Peyer's patch (tissue), 4 donors: ENCODE measurements at regions not wholly inside any gene's neighbourhood (a gene's known extent, or its start where the extent isn't known, plus 50 kb on each side); places are given as distances from the start of the nearest gene placed in this dataset.

ENCODE experiments used
- DNase-seq, 3 donors: peaks; one replicate each; pipeline ENCODE4 v3.0.0-alpha.2; 2017 to 2019
- H3K27ac ChIP-seq, 4 donors: fragments of 200-600 bp; sonication (generic); one replicate each; pipeline ENCODE4 v1.5.1; 2016 to 2019
- H3K27me3 ChIP-seq, 2 donors: fragments of 200-600 bp; sonication (generic); one replicate each; pipeline ENCODE4 v1.5.1; 2019
- H3K36me3 ChIP-seq, 3 donors: fragments of 200-600 bp; sonication (generic); one replicate each; pipeline ENCODE4 v1.5.1; 2016 to 2019
- H3K4me1 ChIP-seq, 4 donors: fragments of 200-600 bp; sonication (generic); one replicate each; pipeline ENCODE4 v1.5.1; 2016 to 2019
- H3K4me3 ChIP-seq, 4 donors: fragments of 200-600 bp; sonication (generic); 1 replicate in 3 of 4; 2 replicates in 1 of 4; pipeline ENCODE4 v1.5.1; 2016 to 2019; ENCODE audit warnings: mild to moderate bottlenecking in 1 of 4
- H3K9me3 ChIP-seq, 4 donors: fragments of 200-600 bp; sonication (generic); one replicate each; pipeline ENCODE4 v1.5.1; 2016 to 2019; ENCODE audit warnings: mild to moderate bottlenecking in 1 of 4
- CTCF ChIP-seq, 6 experiments: fragments of 450-650 bp in 4 of 6; fragments of 200-600 bp in 2 of 6; sonication (generic) in 1 of 6; IDR thresholded peaks; one replicate each; pipeline ENCODE4 v1.5.1; 2017 to 2019; ENCODE audit warnings: antibody characterized with exemption in 6 of 6, mild to moderate bottlenecking in 3 of 6, moderate library complexity in 1 of 6
- POLR2A ChIP-seq, 2 donors: fragments of 450-650 bp; IDR thresholded peaks; one replicate each; pipeline ENCODE4 v1.5.1; 2017; ENCODE audit warnings: antibody characterized with exemption in 2 of 2, mild to moderate bottlenecking in 2 of 2, moderate library complexity in 2 of 2

GRCh38 chr1:189538271-189538670 is 939.4 kb downstream of the BRINP3 start:
- no peaks in the 10 kb centered on the region for H3K27me3 ChIP-seq
- H3K36me3 ChIP-seq, result no peaks in the 10 kb centered on the region
- no peaks in the 10 kb centered on the region for H3K4me1 ChIP-seq
- no peak for TF ChIP-seq POLR2A (IDR thresholded peaks at IDR 0.05)
- TF ChIP-seq CTCF (IDR thresholded peaks at IDR 0.05), result no peak
- no peak overlapping the region for H3K27ac ChIP-seq
- no peaks in the 10 kb centered on the region for H3K9me3 ChIP-seq
- no peak overlapping the region for H3K4me3 ChIP-seq
- no peak for DNase-seq

- Histone ChIP-seq H3K36me3 (no peaks in the 10 kb centered on the region), H3K4me1 (no peaks in the 10 kb centered on the region), H3K9me3 (no peaks in the 10 kb centered on the region), H3K4me3 (no peak overlapping the region), H3K27me3 (no peaks in the 10 kb centered on the region), H3K27ac (no peak overlapping the region)
- no peak for TF ChIP-seq CTCF (IDR thresholded peaks at IDR 0.05)
- no peak for TF ChIP-seq POLR2A (IDR thresholded peaks at IDR 0.05)
- DNase-seq, result no peak
Observed at GRCh38 chr1:189550498-189550897, 927.2 kb downstream of the BRINP3 start.

- no peak for TF ChIP-seq POLR2A (IDR thresholded peaks at IDR 0.05)
- no peak for TF ChIP-seq CTCF (IDR thresholded peaks at IDR 0.05)
- H3K27me3 ChIP-seq, result no peaks in the 10 kb centered on the region
- H3K36me3 ChIP-seq, result no peaks in the 10 kb centered on the region
- H3K9me3 ChIP-seq, result no peaks in the 10 kb centered on the region
- H3K27ac ChIP-seq, result no peak overlapping the region
- no peak for DNase-seq
- H3K4me3 ChIP-seq, result no peak overlapping the region
- no peaks in the 10 kb centered on the region for H3K4me1 ChIP-seq
Observed at GRCh38 chr1:189563784-189564183, 913.9 kb downstream of the BRINP3 start.

DNA sequence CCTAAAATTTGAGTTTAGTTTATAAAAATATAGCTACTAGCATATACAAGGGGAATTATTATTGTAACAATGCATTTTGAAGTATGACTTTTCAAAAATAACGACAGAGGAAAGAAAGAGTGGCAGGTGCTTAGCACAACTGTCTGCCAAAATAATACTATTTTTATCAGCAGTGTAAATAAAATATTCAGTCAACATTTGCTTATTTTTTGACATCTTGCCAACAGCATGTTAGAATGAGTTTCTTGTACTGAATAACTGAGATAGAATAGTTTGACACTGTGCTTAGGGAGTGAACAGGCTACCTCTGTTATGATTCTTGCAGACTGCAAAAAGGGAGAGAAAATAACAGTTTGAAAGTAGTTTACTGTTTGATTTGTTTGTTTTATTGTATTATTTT is 909.8 kb downstream of the BRINP3 start:
- no peak overlapping the region for H3K4me3 ChIP-seq
- no peak for DNase-seq
- H3K27ac ChIP-seq, result no peak overlapping the region
- no peaks in the 10 kb centered on the region for H3K4me1 ChIP-seq
- TF ChIP-seq POLR2A (IDR thresholded peaks at IDR 0.05), result no peak
- TF ChIP-seq CTCF (IDR thresholded peaks at IDR 0.05), result no peak
- H3K36me3 ChIP-seq, result no peaks in the 10 kb centered on the region
- no peaks in the 10 kb centered on the region for H3K9me3 ChIP-seq
- H3K27me3 ChIP-seq, result no peaks in the 10 kb centered on the region

DNA sequence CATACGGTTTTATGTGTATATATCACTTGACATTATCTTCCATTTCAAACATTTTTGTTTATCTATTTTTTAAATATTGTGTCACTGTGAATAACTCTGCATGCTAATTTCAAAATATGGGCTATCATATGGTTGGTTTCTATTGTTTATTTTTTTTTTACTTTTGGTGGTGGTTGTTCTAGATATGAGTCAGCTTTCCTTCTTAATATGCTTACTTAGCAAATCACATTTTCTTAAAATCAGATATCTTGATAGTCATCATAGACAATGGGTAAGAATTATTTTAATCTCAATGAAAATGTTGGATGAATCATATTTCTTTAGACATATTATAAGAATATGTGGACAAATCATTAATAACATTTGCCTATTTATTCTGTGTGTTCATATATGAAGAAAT is 881.5 kb downstream of the BRINP3 start:
- no peaks in the 10 kb centered on the region for H3K27me3 ChIP-seq
- peaks cover 0 to 3% (median 0%) of the 10 kb centered on the region in 4 donors for H3K9me3 ChIP-seq
- no peak overlapping the region for H3K27ac ChIP-seq
- no peak overlapping the region for H3K4me3 ChIP-seq
- no peaks in the 10 kb centered on the region for H3K4me1 ChIP-seq
- DNase-seq, result no peak
- TF ChIP-seq POLR2A (IDR thresholded peaks at IDR 0.05) (no peak), CTCF (IDR thresholded peaks at IDR 0.05) (no peak)
- no peaks in the 10 kb centered on the region for H3K36me3 ChIP-seq

DNA sequence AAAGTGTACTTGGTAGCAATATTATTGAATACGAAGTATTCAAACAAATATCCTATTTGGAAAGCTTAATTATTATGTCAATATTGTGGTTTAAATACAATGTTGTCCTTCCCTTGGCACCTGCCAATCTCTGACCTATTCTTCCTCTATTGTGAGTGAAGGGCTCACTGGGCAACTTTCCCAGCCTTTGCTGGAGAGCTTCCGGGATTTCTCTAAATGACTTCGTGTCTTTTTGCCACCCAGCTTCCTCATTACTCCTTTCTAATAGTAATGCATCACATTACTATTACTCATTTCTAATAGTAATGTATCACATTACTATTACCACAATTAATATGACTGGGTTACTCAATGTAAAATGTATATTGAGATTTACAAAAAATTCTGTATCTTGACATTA is 880.6 kb downstream of the BRINP3 start:
- Histone ChIP-seq H3K4me3 (no peak overlapping the region), H3K36me3 (no peaks in the 10 kb centered on the region), H3K9me3 (peaks cover 0 to 3% (median 0%) of the 10 kb centered on the region in 4 donors), H3K27me3 (no peaks in the 10 kb centered on the region), H3K27ac (no peak overlapping the region), H3K4me1 (no peaks in the 10 kb centered on the region)
- DNase-seq, result no peak
- no peak for TF ChIP-seq POLR2A (IDR thresholded peaks at IDR 0.05)
- TF ChIP-seq CTCF (IDR thresholded peaks at IDR 0.05), result no peak
